ACHN (cell line): ENCODE measurements at regions not wholly inside any gene's neighbourhood (a gene's known extent, or its start where the extent isn't known, plus 50 kb on each side); places are given as distances from the start of the nearest gene placed in this dataset.
"Not testable (repeated sequence)": the region's sequence is repeated elsewhere in the genome, so short reads cannot be mapped to it uniquely, and the experiment has no call there.

Experiments used
- DNase-seq: peaks from one replicate; pipeline ENCODE4 v3.0.0-alpha.2; 2015
- in situ Hi-C: cut with HindIII; loops from 2 replicates; pipeline ENCODE4 v1.10.0; 2017; ENCODE audit warnings: low sequenced_read_pairs, low pct_ligation_motif_present, low pct_unique_long_range_greater_than_20kb

GRCh38 chr4:186873095-186873494 lies 149.4 kb upstream of the FAT1 start:
- in situ Hi-C loops, DNase-seq: not testable (repeated sequence)

- in situ Hi-C loops = no loop called here
- no peak for DNase-seq
These were observed 151.8 kb upstream of the FAT1 start for GRCh38 chr4:186875476-186875875.

DNA sequence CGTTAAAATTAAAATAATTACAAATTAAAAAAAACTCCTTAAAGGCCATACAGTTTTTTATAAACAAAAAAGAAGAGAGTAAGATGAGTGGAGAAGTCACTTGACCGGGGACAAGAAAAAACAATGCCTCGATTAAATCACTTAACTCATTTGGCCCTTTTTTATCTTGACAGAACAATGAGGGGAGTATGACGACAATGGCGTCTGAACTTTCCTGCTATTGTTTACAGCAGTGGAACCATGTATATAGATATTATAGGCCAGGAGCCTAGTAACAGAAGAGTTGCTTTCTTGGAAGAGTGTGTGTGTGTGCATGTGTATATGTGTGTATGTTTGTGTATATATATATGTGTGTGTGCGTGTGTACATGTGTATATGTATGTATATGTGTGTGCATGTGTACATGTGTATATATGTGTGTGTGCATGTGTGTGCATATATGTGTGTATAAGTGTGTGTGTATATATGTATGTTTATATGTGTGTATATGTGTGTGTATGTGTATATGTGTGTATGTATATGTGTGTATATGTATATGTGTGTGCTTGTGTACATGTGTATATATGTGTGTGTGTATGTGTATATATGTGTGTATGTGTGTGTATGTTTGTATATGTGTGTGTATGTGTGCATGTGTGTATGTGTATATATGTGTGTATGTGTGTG lies 153.4 kb upstream of the FAT1 start:
- DNase-seq = no peak
- in situ Hi-C loops = no loop called here

- DNase-seq = no peak
- in situ Hi-C loops = no loop called here
These were observed 154.6 kb upstream of the FAT1 start for GRCh38 chr4:186878203-186878776.

DNA sequence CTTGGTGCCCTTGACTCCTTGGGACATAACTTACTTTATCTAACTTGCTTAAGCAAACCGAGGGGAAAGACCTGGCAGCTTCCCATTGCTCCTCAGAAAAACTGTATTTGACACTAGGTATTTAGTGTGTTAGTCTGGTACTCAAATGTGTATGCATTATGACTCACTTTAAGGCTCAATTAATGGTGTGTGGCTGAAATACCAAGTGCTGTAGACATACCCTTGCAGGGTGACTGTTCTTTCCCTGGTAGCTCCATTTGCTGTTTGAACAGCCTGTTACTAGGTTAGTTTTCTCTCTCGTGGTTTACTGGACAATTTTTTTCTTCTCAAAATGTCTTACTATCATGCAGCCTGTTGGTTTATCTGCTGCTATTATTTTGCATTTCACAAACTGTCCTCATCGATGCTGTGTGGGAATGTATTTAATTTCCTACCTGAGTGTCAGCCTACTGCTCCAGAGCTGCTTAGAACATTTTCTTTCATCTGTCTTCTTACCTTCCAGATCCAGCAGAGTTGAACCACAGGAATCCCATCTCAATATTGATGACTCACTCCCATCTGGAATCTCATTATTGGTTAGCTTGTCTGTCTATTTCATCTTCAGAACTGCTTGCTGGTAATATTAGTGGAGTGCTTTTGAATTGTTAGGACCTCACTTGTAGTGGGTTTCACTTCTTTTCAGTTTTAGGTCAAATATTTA lies 158.0 kb upstream of the FAT1 start:
- DNase-seq = peak; percentile 70
- in situ Hi-C loops = no loop called here

GRCh38 chr4:186882293-186882692 lies 158.6 kb upstream of the FAT1 start:
- no peak for DNase-seq
- in situ Hi-C loops = no loop called here

DNA sequence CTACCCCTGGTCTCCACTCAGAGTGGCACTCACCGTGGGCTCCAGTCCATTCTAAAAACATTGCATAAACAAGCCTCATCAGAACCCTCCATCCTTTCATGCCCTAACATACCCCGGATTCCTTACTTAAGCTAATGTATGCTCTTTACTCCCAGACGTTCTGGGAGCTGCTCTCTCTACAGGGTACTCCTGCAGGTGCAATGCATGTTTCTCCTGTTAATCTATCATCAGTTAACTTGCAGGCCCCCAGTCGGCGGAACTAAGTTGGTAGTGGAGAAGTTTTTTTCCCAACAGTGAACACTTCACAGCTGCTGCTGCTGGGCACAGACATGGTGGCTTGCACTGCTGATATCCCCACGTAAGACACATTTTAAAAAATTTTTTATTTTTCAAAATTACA lies 161.6 kb upstream of the FAT1 start:
- in situ Hi-C loops = no loop called here
- peak; percentile 79 for DNase-seq

- DNase-seq = peak; percentile 10
- in situ Hi-C loops = no loop called here
These were observed 163.1 kb upstream of the FAT1 start for GRCh38 chr4:186886759-186887158.

GRCh38 chr4:186887291-186887700 lies 163.6 kb upstream of the FAT1 start:
- peak; percentile 56 for DNase-seq
- in situ Hi-C loops = no loop called here

GRCh38 chr4:186887752-186888151 lies 164.1 kb upstream of the FAT1 start:
- DNase-seq = no peak
- in situ Hi-C loops = no loop called here

GRCh38 chr4:186889876-186890643 lies 166.4 kb upstream of the FAT1 start:
- no peak for DNase-seq
- in situ Hi-C loops = no loop called here

GRCh38 chr4:186891859-186892486 lies 168.3 kb upstream of the FAT1 start:
- in situ Hi-C loops = no loop called here

GRCh38 chr4:186898367-186898766 lies 174.7 kb upstream of the FAT1 start:
- in situ Hi-C loops = no loop called here
- DNase-seq = no peak

More at GRCh38 chr4:186891859-186892486, 168.3 kb upstream of the FAT1 start:
- no peak for DNase-seq

DNA sequence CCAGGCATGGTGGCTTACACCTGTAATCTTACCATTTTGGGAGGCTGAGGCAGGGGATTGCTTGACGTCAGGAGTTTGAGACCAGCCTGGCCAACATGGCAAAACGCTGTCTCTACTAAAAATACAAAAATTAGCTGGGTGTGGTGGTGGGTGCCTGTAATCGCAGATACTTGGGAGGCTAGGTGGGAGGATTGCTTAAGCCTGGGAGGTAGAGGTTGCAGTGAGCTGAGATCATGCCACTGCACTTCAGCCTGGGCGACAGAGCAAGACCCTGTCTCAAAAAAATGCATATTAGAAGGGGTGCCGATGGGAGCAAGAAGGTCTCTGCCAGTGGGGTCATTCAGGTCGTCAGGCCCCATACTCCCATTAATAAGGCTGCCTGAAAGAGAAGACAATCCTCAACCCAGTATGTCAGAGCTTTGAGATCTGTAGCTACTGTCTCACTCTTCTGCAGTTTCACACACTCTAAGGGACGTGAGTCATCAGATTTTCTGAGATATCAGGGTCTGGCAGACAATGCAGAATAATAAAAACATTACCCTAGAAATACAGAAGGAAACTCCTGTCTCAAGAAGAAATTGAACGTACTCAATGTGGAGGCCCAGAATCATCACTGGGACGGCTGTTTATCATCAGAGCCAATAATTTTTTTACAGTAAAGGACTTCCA lies 176.7 kb upstream of the FAT1 start:
- DNase-seq = no peak

GRCh38 chr4:186900984-186901383 lies 177.3 kb upstream of the FAT1 start:
- in situ Hi-C loops = no loop called here
- no peak for DNase-seq

More for the DNA sequence above, 176.7 kb upstream of the FAT1 start:
- in situ Hi-C loops = no loop called here

GRCh38 chr4:186901850-186902249 lies 178.2 kb upstream of the FAT1 start:
- in situ Hi-C loops = no loop called here
- no peak for DNase-seq

DNA sequence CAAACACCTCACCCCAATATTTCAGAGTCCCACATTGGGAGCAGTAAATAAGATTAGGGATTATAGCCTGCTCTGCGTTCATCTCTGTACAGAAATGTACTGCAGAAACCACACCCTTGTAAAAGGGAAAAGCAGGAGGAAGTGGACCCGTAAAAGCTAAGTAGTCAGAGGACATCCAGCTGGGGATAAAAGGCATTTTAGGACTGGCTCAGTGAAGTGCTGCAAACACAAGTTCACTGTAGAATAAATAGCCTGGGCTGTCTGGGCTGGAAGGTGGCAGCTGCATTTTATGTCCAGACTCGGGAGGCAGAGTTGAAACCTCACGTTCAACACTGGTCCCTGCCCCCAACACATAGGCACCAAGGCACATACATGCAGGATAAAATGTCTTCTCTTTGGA lies 178.7 kb upstream of the FAT1 start:
- in situ Hi-C loops = no loop called here
- no peak for DNase-seq

- in situ Hi-C loops = no loop called here
- no peak for DNase-seq
These were observed 180.4 kb upstream of the FAT1 start for GRCh38 chr4:186904101-186904500.
